Pancreas (tissue), 10 donors: ENCODE measurements at regions not wholly inside any gene's neighbourhood (a gene's known extent, or its start where the extent isn't known, plus 50 kb on each side); places are given as distances from the start of the nearest gene placed in this dataset.

ENCODE experiments used
- ATAC-seq, 4 donors: fragments of 200-7000 bp; cut with Tn5 transposase; one replicate each; pipeline versions ENCODE4 v1.8.0 to v1.9.1; 2020; ENCODE audit warnings: mild to moderate bottlenecking in 4 of 4, moderate library complexity in 4 of 4
- DNase-seq, 6 donors: peaks; one replicate each; pipeline ENCODE4 v3.0.0-alpha.2; 2020
- FAIRE-seq: peaks from 2 replicates; lab custom pipeline; 2012; peaks lifted over from hg19 to GRCh38; lab: Jason Lieb, UNC
- H3K27ac ChIP-seq, 4 donors: fragments of 200-600 bp; sonication (generic); 1 replicate in 3 of 4; 2 replicates in 1 of 4; pipeline versions ENCODE4 v1.5.0 to v1.8.0; 2020
- H3K27me3 ChIP-seq, 4 donors: fragments of 200-600 bp; one replicate each; pipeline ENCODE4 v1.8.0; 2021
- H3K36me3 ChIP-seq, 3 donors: fragments of 200-600 bp; sonication (generic) in 1 of 3; one replicate each; pipeline versions ENCODE4 v1.5.0 to v1.8.0; 2020 to 2021
- H3K4me1 ChIP-seq, 3 donors: fragments of 200-600 bp; one replicate each; pipeline ENCODE4 v1.8.0; 2021
- H3K4me3 ChIP-seq, 4 donors: fragments of 200-600 bp; sonication (generic) in 2 of 4; one replicate each; pipeline versions ENCODE4 v1.5.0 to v1.8.0; 2020 to 2021
- H3K9me3 ChIP-seq, 4 donors: fragments of 200-600 bp; one replicate each; pipeline ENCODE4 v1.8.0; 2021
- WGBS, 2 donors: extraction: QIAGEN DNeasy Blood & Tissue Kit; methylation state at CpG; one replicate each; pipeline ENCODE4 v1.1.7; 2013; 5-methylcytosine and 5-hydroxymethylcytosine counted together
- intact Hi-C, 3 donors: fragments of 100-400 bp; cut with DNase I; formaldehyde crosslinking; loops; one replicate each; pipeline versions ENCODE4 v1.11.1 to v1.14.2; 2022
- TF ChIP-seq, protein P1 (sequence below), 4 donors: fragments of 200-600 bp; sonication (generic) in 3 of 4; IDR thresholded peaks; one replicate each; pipeline versions ENCODE4 v1.5.0 to v1.8.0; 2021; ENCODE audit warnings: antibody characterized with exemption in 4 of 4
- donor health status: healthy with polysubstance abuse.
- donor health status: DM: no; HTN: no; CAD: no; lungs with moderate emphysema.
- donor health status: DM: no; HTN: no; CAD: no.
- donor health status: control.
- donor health status: control.
- donor health status: Bipolar disorder and iron deficiency.
- donor health status: DM: yes; HTN: yes; CAD: no.
- donor health status: DM: no; HTN: no; CAD: no.
- donor health status: DM: no; HTN: no; CAD: no.
- donor health status: DM: yes; HTN: yes; CAD: no.

DNA sequence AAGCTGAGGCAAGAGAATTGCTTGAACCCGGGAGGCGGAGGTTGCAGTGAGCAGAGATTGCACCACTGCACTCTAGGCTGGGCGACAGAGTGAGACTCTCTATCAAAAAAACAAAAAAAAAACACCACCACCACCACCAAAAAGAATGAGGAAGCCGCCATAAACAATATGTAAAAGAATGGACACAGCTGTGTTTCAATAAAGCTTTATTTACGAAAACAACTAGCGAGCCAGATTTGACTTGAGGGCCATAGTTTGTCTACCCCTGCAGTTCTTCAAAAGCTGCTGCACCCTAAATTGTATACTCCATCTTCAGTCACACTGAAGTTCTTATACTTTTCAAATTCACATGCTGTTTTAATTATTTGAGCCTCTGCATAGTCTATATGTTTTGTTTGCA lies 306.5 kb upstream of the KLF3 start:
- Histone ChIP-seq H3K27me3 (no peaks in the 10 kb centered on the region), H3K36me3 (no peaks in the 10 kb centered on the region), H3K4me1 (no peaks in the 10 kb centered on the region), H3K4me3 (no peak overlapping the region), H3K27ac (no peak overlapping the region), H3K9me3 (no peaks in the 10 kb centered on the region)
- intact Hi-C loops: no loop called here
- WGBS, 2 donors: 93 to 98% methylated on average over 6 of the region's 6 CpGs
- ATAC-seq (no peak), FAIRE-seq (no peak), DNase-seq (no peak)
- TF ChIP-seq, protein P1, sequence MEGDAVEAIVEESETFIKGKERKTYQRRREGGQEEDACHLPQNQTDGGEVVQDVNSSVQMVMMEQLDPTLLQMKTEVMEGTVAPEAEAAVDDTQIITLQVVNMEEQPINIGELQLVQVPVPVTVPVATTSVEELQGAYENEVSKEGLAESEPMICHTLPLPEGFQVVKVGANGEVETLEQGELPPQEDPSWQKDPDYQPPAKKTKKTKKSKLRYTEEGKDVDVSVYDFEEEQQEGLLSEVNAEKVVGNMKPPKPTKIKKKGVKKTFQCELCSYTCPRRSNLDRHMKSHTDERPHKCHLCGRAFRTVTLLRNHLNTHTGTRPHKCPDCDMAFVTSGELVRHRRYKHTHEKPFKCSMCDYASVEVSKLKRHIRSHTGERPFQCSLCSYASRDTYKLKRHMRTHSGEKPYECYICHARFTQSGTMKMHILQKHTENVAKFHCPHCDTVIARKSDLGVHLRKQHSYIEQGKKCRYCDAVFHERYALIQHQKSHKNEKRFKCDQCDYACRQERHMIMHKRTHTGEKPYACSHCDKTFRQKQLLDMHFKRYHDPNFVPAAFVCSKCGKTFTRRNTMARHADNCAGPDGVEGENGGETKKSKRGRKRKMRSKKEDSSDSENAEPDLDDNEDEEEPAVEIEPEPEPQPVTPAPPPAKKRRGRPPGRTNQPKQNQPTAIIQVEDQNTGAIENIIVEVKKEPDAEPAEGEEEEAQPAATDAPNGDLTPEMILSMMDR (IDR thresholded peaks at IDR 0.05): no peak

DNA sequence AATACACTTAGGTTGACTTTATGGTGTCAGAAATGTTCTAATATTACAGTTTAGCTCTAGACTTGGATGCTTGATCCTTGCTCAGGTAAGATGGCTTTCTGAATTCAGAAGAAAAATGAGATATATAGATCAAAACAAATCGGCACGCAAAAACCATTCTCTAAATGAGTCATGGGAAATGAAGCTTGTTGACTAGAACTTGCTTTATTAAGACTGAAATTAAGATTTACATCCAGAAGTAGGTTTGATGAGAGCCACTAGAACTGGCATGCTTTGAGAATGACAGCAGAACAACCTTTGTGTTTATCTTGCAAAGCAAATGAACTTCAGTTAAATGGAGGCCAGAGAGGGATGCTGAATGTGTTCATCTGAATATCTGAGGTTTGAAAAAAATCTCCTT lies 304.9 kb upstream of the KLF3 start:
- H3K4me3 ChIP-seq: no peak overlapping the region
- no peaks in the 10 kb centered on the region for H3K36me3 ChIP-seq
- WGBS, 2 donors: 91 to 94% methylated on average over 2 of the region's 2 CpGs
- no peak for DNase-seq
- TF ChIP-seq, protein P1 (IDR thresholded peaks at IDR 0.05): no peak
- no peaks in the 10 kb centered on the region for H3K27me3 ChIP-seq
- H3K4me1 ChIP-seq: no peaks in the 10 kb centered on the region
- no peaks in the 10 kb centered on the region for H3K9me3 ChIP-seq
- H3K27ac ChIP-seq: no peak overlapping the region
- intact Hi-C loops: no loop called here
- FAIRE-seq: no peak
- no peak for ATAC-seq

DNA sequence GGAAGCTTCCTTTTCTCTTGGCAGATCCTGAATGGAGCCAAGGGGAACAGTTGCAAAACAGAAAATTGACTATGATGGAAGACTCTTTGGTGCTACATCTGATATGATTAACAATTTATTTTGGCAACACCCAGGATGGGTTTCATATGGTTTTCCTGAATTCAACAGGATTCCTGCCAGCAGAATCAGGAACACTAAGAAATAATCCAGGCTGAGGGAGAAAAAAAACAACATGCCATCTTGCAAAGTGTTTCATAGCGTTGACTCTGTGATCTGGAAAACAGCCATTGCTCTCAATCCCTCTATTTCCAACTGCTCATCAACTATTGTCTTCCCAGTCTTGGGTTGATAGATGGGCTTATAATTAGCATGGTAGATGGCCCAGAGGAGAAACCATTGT lies 303.8 kb upstream of the KLF3 start:
- Histone ChIP-seq H3K4me3 (no peak overlapping the region), H3K27ac (no peak overlapping the region), H3K4me1 (no peaks in the 10 kb centered on the region), H3K36me3 (no peaks in the 10 kb centered on the region), H3K27me3 (no peaks in the 10 kb centered on the region), H3K9me3 (no peaks in the 10 kb centered on the region)
- no peak for FAIRE-seq
- 89 to 92% methylated on average over 1 of the region's 1 CpG for WGBS, 2 donors
- TF ChIP-seq, protein P1 (IDR thresholded peaks at IDR 0.05): no peak
- intact Hi-C loops: no loop called here
- ATAC-seq: no peak
- DNase-seq: no peak

DNA sequence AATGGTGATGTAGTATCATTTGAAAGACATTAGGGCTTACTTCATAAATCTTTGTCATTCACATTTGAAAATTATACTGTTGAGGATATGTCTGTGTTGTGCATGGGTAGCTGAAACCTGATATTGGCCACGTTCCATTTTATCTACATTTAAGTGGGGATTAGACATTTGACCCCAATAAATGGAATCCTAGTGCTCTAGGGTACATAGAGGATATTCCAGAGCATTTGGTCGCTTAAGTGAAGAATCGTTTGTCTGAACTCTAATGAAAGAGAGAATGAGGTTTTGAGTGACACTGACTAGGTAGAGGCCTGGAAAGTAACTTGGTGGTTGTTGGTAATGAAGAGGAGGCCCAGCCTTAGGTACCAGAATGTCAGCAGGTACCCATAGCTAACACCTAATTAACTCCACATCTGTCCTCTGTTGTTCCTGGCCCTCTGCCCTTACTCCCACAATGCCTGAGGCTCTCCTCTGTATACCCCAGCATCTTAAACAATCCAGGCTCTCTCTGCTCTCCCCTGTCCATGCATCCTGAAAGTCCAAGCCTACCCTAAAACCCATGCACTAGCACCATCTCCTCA lies 299.5 kb upstream of the KLF3 start:
- intact Hi-C loops: no loop called here
- no peaks in the 10 kb centered on the region for H3K36me3 ChIP-seq
- no peaks in the 10 kb centered on the region for H3K4me1 ChIP-seq
- TF ChIP-seq, protein P1 (IDR thresholded peaks at IDR 0.05): no peak
- H3K9me3 ChIP-seq: no peaks in the 10 kb centered on the region
- H3K27me3 ChIP-seq: no peaks in the 10 kb centered on the region
- ATAC-seq (no peak), FAIRE-seq (no peak), DNase-seq (no peak)
- 73 to 75% methylated on average over 3 of the region's 3 CpGs for whole genome bisulfite sequencing, 2 donors
- H3K27ac ChIP-seq: no peak overlapping the region
- no peak overlapping the region for H3K4me3 ChIP-seq

DNA sequence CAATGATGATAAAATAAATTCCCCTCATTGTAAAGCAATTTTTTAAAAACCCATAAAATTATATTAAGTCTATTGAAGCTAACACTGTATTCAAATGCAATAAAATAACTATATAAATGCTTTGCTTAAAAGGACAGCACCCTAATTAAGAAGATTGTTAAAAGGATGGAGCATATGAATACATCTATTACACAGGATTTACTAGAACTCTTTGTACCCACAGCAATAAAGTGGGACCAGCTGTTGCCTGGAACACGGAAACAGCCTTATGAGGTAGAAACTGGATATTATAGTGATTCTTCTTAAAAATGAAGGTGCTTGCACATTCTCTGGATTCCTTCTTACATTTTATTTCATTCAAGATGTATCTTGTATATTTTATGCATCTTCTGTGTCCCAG lies 298.7 kb upstream of the KLF3 start:
- H3K4me1 ChIP-seq: no peaks in the 10 kb centered on the region
- FAIRE-seq (no peak), ATAC-seq (no peak), DNase-seq (no peak)
- TF ChIP-seq, protein P1 (IDR thresholded peaks at IDR 0.05): no peak
- H3K27me3 ChIP-seq: no peaks in the 10 kb centered on the region
- H3K4me3 ChIP-seq: no peak overlapping the region
- no peak overlapping the region for H3K27ac ChIP-seq
- intact Hi-C loops: no loop called here
- WGBS, 2 donors: 84 to 100% methylated on average over 1 of the region's 1 CpG
- no peaks in the 10 kb centered on the region for H3K36me3 ChIP-seq
- H3K9me3 ChIP-seq: no peaks in the 10 kb centered on the region
